K562 (cell line): ENCODE measurements at regions not wholly inside any gene's neighbourhood (a gene's known extent, or its start where the extent isn't known, plus 50 kb on each side); places are given as distances from the start of the nearest gene placed in this dataset.

ENCODE experiments used
- ADNP ChIP-seq: fragments of 200-800 bp; sonication (Bioruptor generic); IDR thresholded peaks from 2 replicates; pipeline ENCODE4 v1.6.1; 2016; ENCODE audit warnings: missing genetic modification characterization, missing compliant biosample characterization
- ARID1B ChIP-seq: fragments of 450-650 bp; IDR thresholded peaks from 2 replicates; pipeline ENCODE4 v1.6.1; 2016; ENCODE audit warnings: antibody characterized with exemption, mild to moderate bottlenecking, inconsistent platforms
- CHD4 ChIP-seq: fragments of 200-600 bp; sonication (generic); IDR thresholded peaks from 3 replicates; pipeline ENCODE4 v1.6.1; 2012; ENCODE audit warnings: low read depth, mild to moderate bottlenecking, mixed read lengths, low read length, inconsistent platforms; ENCODE audit not compliant: insufficient read depth, insufficient replicate concordance, poor library complexity, severe bottlenecking
- DEAF1 ChIP-seq: fragments of 450-650 bp; formaldehyde crosslinking; IDR thresholded peaks from 2 replicates; pipeline ENCODE4 v1.4.0; 2020; ENCODE audit warnings: mild to moderate bottlenecking, moderate library complexity
- LEF1 ChIP-seq: fragments of 450-650 bp; IDR thresholded peaks from 2 replicates; pipeline ENCODE4 v1.6.1; 2016; ENCODE audit warnings: mild to moderate bottlenecking
- PBX2 ChIP-seq, 2 experiments: IDR thresholded peaks in 1 of 2; conservative IDR thresholded peaks in 1 of 2; 2 replicates each; pipeline ENCODE4 v1.6.1; 2016; ENCODE audit warnings: low read depth in 2 of 2, mild to moderate bottlenecking in 1 of 2, missing compliant biosample characterization in 1 of 2, missing genetic modification characterization in 1 of 2, moderate library complexity in 1 of 2
- PHB ChIP-seq: fragments of 250-450 bp; sonication (Bioruptor Pico); IDR thresholded peaks from 2 replicates; pipeline ENCODE4 v1.5.0; 2021
- PML ChIP-seq: IDR thresholded peaks from 2 replicates; pipeline ENCODE4 v1.6.1; 2012; ENCODE audit warnings: low read length, inconsistent platforms
- RBM17 ChIP-seq: fragments of 200-400 bp; formaldehyde crosslinking; IDR thresholded peaks from 2 replicates; pipeline ENCODE4 v1.6.1; 2017; ENCODE audit warnings: low read depth, mild to moderate bottlenecking, low read length, borderline replicate concordance
- RCOR1 ChIP-seq, 2 experiments: IDR thresholded peaks; 2 replicates each; pipeline ENCODE4 v1.6.1; 2012; ENCODE audit warnings: low read depth in 2 of 2, low read length in 2 of 2, borderline replicate concordance in 1 of 2, improper control_type of control experiment in 1 of 2
- THRA ChIP-seq: fragments of 450-650 bp; IDR thresholded peaks from 2 replicates; pipeline ENCODE4 v1.6.1; 2017; ENCODE audit warnings: mild to moderate bottlenecking, moderate library complexity
- U2AF1 ChIP-seq: fragments of 200-400 bp; formaldehyde crosslinking; optimal IDR thresholded peaks from 2 replicates; pipeline ENCODE3; 2017; ENCODE audit warnings: mild to moderate bottlenecking, low read depth, low read length, moderate library complexity
- XRCC3 ChIP-seq: fragments of 450-650 bp; IDR thresholded peaks from 2 replicates; pipeline ENCODE4 v1.6.1; 2017; ENCODE audit warnings: mild to moderate bottlenecking, moderate library complexity
- ZNF232 ChIP-seq: sonication (generic); formaldehyde crosslinking; IDR thresholded peaks from 2 replicates; pipeline ENCODE4 v1.8.0; 2022; ENCODE audit warnings: mild to moderate bottlenecking, missing genetic modification reagents
- ZNF354B ChIP-seq: fragments of 250-450 bp; sonication (Bioruptor Pico); IDR thresholded peaks from 2 replicates; pipeline ENCODE4 v1.4.0; 2020
- TF ChIP-seq, protein P1 (sequence below): sonication (generic); formaldehyde crosslinking; IDR thresholded peaks from 2 replicates; pipeline ENCODE4 v1.8.0; 2023; ENCODE audit warnings: mild to moderate bottlenecking, missing genetic modification reagents
- TF ChIP-seq, protein P2 (sequence below): fragments of 250-450 bp; sonication (Bioruptor Pico); IDR thresholded peaks from 2 replicates; pipeline ENCODE4 v1.8.0; 2022; ENCODE audit warnings: moderate library complexity, mild to moderate bottlenecking, inconsistent platforms

- TF ChIP-seq CHD4 (no peak), RCOR1 (IDR thresholded peaks at IDR 0.05; ENCODE audit: borderline replicate concordance in 1 of 2, low read depth in 2 of 2, low read length in 2 of 2) (peak in 1 of 2 experiments; percentile 56; a peak in 2 of 4 replicates), ARID1B (0 out of 2 replicates have a peak, but pooled peaks have one; percentile 29), PHB (CRISPR knock-in tag) (no peak), THRA (no peak), PML (no peak), PBX2 (CRISPR knock-in tag; IDR thresholded peaks at IDR 0.05; ENCODE audit: low read depth) (no peak), PBX2 (tag; conservative IDR thresholded peaks at IDR 0.05; ENCODE audit: low read depth) (peak; percentile 25; the same call in 1 of the 2 replicates), LEF1 (peak; percentile 60; the same call in 1 of the 2 replicates), ZNF232 (CRISPR knock-in tag) (no peak), ZNF354B (CRISPR knock-in tag) (no peak; the same call in 1 of the 2 replicates), DEAF1 (CRISPR knock-in tag) (peak; percentile 80), XRCC3 (no peak), ADNP (tag) (peak; percentile 91), U2AF1 (no peak), RBM17 (no peak)
- TF ChIP-seq, protein P1, sequence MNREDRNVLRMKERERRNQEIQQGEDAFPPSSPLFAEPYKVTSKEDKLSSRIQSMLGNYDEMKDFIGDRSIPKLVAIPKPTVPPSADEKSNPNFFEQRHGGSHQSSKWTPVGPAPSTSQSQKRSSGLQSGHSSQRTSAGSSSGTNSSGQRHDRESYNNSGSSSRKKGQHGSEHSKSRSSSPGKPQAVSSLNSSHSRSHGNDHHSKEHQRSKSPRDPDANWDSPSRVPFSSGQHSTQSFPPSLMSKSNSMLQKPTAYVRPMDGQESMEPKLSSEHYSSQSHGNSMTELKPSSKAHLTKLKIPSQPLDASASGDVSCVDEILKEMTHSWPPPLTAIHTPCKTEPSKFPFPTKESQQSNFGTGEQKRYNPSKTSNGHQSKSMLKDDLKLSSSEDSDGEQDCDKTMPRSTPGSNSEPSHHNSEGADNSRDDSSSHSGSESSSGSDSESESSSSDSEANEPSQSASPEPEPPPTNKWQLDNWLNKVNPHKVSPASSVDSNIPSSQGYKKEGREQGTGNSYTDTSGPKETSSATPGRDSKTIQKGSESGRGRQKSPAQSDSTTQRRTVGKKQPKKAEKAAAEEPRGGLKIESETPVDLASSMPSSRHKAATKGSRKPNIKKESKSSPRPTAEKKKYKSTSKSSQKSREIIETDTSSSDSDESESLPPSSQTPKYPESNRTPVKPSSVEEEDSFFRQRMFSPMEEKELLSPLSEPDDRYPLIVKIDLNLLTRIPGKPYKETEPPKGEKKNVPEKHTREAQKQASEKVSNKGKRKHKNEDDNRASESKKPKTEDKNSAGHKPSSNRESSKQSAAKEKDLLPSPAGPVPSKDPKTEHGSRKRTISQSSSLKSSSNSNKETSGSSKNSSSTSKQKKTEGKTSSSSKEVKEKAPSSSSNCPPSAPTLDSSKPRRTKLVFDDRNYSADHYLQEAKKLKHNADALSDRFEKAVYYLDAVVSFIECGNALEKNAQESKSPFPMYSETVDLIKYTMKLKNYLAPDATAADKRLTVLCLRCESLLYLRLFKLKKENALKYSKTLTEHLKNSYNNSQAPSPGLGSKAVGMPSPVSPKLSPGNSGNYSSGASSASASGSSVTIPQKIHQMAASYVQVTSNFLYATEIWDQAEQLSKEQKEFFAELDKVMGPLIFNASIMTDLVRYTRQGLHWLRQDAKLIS = peak; percentile 65; the same call in 1 of the 2 replicates
- TF ChIP-seq, protein P2, sequence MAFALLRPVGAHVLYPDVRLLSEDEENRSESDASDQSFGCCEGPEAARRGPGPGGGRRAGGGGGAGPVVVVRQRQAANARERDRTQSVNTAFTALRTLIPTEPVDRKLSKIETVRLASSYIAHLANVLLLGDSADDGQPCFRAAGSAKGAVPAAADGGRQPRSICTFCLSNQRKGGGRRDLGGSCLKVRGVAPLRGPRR = 0 out of 2 replicates have a peak, but pooled peaks have one; percentile 80
Observed at GRCh38 chr6:27795697-27796494, 116.3 kb downstream of the OR2B2 start (continued).
